GM19438 (cell line): ENCODE measurements at regions not wholly inside any gene's neighbourhood (a gene's known extent, or its start where the extent isn't known, plus 50 kb on each side); places are given as distances from the start of the nearest gene placed in this dataset.
A peak's percentile ranks its signal among the peaks of the same experiment; 100 is the strongest.

ENCODE experiments used
- ATAC-seq: cut with Tn5 transposase; IDR thresholded peaks from one replicate; pipeline ENCODE4 v1.9.1; 2021; ENCODE audit warnings: low read depth; ENCODE audit not compliant: unreplicated experiment

DNA sequence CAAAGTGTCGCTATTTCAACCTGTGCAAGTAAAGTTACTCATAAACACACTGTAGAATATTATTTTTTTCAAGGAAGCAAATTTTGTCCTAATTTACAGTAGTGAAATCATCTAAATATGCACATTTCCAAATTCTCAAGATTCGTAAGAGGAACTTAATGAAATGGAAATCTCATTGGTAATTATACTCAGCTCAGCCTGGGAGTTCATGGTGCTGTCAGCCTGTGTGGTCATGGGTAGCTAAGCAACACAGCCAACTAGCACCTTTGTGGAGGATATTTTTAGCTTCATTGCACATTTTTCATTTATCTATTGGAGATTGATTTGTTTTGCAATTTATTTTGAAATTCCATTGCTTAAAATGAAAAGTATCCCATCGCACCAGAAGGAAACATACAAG is 975.7 kb upstream of the ZEB2 start:
- ATAC-seq = no peak

DNA sequence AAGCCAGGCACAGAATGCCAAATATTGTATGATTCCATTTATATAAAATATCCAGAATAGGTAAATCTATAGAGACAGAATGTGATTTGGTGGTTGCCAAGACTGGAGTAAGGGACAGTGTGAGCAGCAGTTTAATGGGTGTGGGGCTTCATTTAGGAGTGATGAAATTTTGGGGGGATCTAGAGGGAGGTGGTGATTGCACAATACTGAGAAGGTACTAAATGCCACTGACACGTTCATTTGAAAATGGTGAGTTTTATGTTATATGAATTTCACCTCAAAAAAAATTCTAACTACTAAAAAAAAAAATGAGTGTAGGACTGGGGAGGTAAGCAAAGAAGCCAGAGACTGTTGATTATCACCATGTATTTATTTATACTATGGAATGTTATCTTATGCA is 974.5 kb upstream of the ZEB2 start:
- no peak for ATAC-seq

- no peak for ATAC-seq
These were observed 968.7 kb upstream of the ZEB2 start for GRCh38 chr2:145488571-145488970.

- no peak for ATAC-seq
These were observed 964.7 kb upstream of the ZEB2 start for GRCh38 chr2:145484448-145485097.

GRCh38 chr2:145483854-145484253 is 963.9 kb upstream of the ZEB2 start:
- ATAC-seq = no peak

GRCh38 chr2:145481334-145481922 is 961.5 kb upstream of the ZEB2 start:
- no peak for ATAC-seq

DNA sequence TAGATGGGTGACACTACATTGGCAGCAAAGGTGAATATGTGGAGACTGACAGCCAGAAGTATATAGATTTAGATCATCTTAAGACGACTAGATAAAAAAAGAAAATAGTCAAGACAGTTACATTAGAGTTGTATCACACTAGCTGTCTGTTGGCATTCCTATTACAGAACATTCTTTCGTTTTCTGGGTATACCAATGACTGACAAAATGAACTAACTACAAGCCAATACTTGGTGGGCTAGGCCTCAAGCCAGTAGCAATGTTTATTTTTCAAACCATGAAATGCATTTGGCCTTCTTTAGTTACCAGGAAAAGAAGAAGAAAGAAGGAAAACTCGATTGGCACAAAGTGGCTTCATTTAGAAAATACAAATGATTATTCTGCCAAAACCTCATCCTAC is 944.9 kb upstream of the ZEB2 start:
- no peak for ATAC-seq

DNA sequence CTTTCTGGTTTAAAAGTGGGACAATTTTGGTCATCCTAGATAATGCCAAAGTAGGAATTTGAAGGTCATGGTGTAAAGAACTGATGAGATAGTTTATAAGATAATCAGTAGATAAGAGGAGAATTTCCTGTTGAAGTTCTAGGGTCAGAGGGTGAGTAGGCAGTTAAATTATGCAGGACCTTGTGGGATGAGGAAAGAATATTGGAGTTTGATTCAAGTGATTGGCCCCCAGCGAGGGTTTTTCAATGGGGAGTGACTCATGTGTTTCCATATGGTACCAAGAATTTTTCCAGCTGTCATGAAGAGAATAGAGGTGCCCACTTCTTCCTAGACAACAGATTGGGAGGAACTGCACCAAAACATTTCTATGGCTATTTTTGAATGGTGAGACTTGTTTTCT is 940.2 kb upstream of the ZEB2 start:
- ATAC-seq = no peak

- no peak for ATAC-seq
These were observed 911.4 kb upstream of the ZEB2 start for GRCh38 chr2:145431181-145431951.

- no peak for ATAC-seq
These were observed 903.9 kb upstream of the ZEB2 start for GRCh38 chr2:145423809-145424208.

- no peak for ATAC-seq
These were observed 902.7 kb upstream of the ZEB2 start for GRCh38 chr2:145422576-145422975.

- ATAC-seq = no peak
These were observed 901.9 kb upstream of the ZEB2 start for GRCh38 chr2:145421841-145422240.

DNA sequence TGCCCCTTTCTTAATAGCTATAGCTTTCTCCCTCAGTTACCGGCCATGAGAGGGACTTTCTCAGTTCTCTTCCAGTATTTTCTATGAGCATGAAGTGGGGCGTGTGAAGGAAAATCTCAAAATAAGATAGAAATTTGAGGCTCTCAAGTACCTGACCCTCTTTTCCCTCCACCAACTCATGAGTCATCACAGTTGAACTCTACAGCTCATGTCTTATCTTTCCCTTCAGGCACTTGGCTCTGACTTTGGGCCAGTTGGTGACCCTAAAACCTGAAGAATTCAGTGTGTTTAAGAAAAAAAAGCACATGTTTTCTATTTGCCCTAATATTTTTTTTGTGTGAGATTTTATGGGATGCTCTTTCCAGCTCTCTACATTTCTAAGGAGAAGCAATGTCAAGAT is 896.7 kb upstream of the ZEB2 start:
- ATAC-seq = no peak

DNA sequence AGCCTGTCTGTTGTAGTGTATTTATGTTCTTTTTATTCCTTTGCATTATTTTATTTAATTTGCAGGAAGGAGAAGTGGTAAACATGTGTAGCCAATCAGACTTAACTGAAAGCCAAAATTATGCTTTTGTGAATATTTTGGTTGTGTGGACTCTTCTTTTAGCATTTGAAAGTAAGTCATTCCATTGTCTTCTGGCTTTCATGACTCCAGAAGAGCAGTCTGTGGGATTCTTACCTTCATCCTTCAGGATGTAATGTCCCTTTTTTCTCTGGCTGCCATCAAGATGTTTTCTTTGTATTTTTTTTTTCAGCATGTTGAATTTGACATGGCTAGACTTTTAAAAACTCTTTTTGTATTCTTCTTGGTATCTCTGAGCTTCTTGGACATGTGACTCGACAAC is 895.2 kb upstream of the ZEB2 start:
- ATAC-seq = no peak

DNA sequence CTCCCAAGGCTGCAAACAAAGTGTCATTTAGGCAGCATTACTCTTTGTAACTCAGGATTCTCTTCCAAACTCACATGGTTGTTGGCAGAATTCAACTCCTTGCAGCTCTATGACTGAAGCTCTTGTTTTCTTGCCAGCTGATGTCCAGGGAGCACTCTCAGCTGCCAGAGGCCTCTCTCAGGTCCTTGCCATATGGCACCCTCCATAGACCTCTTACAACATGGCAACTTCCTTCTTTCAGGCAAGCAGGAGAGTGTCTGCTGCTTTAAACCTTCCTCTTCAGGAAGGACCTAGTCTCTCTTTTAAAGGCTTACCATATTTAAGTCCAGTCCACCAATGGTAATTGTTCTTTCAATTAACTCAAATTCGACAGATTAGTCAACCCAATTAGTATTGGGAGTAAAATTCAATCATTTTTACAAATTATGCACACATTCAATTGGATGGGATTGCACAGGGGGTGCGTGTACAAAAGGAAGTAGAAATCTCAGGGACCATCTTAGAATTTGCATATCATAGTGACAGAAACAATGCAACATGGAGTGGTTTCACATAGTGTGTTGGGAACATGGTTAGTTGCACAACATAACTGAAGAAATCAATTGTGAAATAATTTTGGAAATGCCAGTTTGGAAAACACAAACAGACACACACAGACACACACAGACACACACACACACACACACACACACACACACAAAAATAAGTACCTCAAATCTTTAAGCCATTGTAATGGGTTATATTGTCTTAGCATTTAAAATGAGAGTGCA is 893.5 kb upstream of the ZEB2 start:
- ATAC-seq = no peak

DNA sequence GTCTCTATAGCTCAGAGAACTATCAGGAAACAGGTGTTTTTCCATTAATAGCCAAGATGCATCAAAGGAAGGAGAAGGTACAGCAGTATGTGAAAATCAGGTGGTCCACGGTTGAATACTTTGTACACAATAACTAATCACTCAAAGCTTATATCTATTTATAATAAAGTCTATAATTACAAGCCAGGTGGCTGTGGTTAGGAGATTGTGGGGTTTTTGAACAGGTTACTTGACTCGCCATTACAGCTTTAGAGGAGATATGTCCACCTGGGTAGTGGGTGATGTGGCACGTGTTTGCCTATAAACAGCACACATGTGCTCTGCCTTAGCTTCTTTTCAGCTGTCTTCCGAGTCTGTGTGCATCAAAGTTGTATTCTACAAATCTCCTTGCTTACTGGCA is 892.2 kb upstream of the ZEB2 start:
- ATAC-seq = peak; percentile 42

GRCh38 chr2:145411493-145411892 is 891.6 kb upstream of the ZEB2 start:
- peak; percentile 90 for ATAC-seq

DNA sequence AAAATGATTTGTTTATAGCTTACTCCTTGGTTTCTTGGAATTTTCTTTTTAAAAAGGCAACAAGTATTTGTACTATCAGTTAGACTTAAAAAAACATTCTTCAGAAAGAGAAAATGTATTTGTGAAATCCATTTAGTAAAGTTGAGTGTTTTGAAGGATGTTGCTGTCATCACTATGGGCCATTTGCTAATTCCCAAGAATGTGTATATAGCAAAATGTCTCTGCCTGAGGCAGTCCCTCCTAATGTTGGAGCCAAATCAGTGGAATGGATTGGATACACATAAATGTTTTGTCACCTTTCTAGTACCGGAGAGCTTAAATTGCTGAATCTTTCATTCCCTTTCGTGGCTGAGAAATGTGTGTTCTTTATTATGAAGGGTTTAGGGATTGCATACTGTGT is 890.2 kb upstream of the ZEB2 start:
- ATAC-seq = no peak

GRCh38 chr2:145408980-145409379 is 889.1 kb upstream of the ZEB2 start:
- no peak for ATAC-seq

DNA sequence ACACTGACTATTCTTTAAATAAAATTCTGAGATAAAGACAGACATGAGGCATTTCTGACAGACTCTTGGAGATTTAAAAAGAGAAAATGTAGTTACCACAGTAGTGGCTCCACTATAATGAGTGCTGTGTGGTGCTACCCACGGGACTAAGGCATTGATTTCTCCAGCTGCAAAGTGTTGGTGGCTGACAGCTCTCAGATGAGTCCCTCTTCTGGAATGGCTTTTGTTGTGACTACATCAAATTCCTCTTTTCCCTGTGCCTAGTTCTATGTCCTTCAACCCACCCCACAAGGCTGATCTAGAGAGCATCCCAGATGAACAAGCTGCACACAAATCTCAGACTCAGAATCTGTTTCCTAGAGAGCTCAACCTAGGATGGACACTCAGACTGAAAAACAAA is 884.8 kb upstream of the ZEB2 start:
- ATAC-seq = no peak

DNA sequence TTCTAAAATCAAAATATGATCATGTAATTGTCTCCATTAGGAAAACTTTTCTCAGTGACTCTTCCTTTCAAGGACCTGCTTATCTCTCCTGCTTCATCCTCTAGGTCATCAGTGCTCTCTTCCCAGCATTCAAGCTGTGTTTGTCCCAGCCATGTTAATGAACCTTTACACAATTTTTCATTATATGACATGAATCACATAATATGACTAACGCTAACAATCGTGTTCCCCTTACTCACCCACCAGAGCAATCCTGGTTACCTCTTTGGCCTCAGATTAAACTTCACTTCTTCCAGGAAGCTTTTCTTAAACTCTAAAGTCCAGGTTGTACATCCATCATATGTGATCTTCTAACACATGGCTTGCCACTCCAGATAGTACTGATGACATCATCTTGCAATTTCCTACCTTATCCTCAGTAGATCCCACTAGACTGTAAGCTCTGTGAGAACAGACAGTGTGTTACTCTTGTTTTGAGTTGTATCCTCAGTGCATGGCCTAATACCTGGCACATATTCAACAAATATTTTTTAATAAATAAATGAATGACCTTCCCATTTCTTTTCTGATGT is 882.9 kb upstream of the ZEB2 start:
- ATAC-seq = no peak
